ENCODE measurements at regions not wholly inside any gene's neighbourhood (a gene's known extent, or its start where the extent isn't known, plus 50 kb on each side); places are given as distances from the start of the nearest gene placed in this dataset.

GRCh38 chr6:4004249-4004648, 74.7 kb downstream of the FAM217A start:
- no peak for DNase-seq (ENCODE audit: low read depth)

GRCh38 chr6:4008324-4009047, 70.5 kb downstream of the FAM217A start:
- no peak for DNase-seq (ENCODE audit: low read depth)

- DNase-seq (ENCODE audit: low read depth) = no peak
Observed at GRCh38 chr6:4009486-4009885, 69.5 kb downstream of the FAM217A start.

- DNase-seq (ENCODE audit: low read depth) = no peak
Observed at GRCh38 chr6:4010048-4010447, 68.9 kb downstream of the FAM217A start.

GRCh38 chr6:4010689-4011090, 68.2 kb downstream of the FAM217A start:
- no peak for DNase-seq (ENCODE audit: low read depth)

- no peak for DNase-seq (ENCODE audit: low read depth)
Observed at GRCh38 chr6:4012826-4013225, 66.1 kb downstream of the FAM217A start.

GRCh38 chr6:4017058-4017739, 61.7 kb downstream of the FAM217A start:
- DNase-seq (ENCODE audit: low read depth) = no peak

GRCh38 chr6:4017834-4018170, 61.1 kb downstream of the FAM217A start:
- DNase-seq (ENCODE audit: low read depth) = no peak

GRCh38 chr6:4018171-4018923, 60.6 kb downstream of the FAM217A start:
- peak; percentile 64 for DNase-seq (ENCODE audit: low read depth)
